NCI-H345 treated with DMSO at 0.1 percent for 48 hours (cell line): ENCODE measurements at regions not wholly inside any gene's neighbourhood (a gene's known extent, or its start where the extent isn't known, plus 50 kb on each side); places are given as distances from the start of the nearest gene placed in this dataset.
"Not testable (repeated sequence)": the region's sequence is repeated elsewhere in the genome, so short reads cannot be mapped to it uniquely, and the experiment has no call there.

ENCODE experiments used
- DNase-seq: peaks from one replicate; lab custom pipeline; 2025; ENCODE audit not compliant: unreplicated experiment; lab: John Stamatoyannopoulos, UW

GRCh38 chr7:80294346-80294745 is 159.7 kb downstream of the GNAI1 start:
- no peak for DNase-seq

- DNase-seq, result not testable (repeated sequence)
Measured at GRCh38 chr7:80292634-80293033, 158.0 kb downstream of the GNAI1 start.

- DNase-seq, result no peak
Measured at GRCh38 chr7:80288175-80289122, 153.8 kb downstream of the GNAI1 start.

GRCh38 chr7:80287400-80288174 is 153.0 kb downstream of the GNAI1 start:
- DNase-seq, result no peak

DNA sequence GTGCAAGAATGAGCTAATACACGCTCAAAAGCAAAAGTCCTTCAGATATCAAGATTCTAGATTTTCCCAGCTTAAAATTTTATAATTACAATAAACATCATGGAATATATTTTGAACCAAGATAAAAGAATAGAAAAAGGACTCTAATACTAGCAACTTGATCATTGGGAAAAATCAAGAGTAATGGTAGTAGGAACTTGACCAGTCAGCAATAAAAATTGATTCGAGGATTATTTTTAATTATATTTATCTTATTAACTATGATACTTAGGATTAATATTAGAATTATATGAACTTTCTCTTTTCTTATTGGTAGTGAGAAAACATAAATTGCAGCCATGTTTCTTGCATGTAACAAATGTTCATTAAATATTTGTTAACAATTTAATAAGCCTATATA is 152.0 kb downstream of the GNAI1 start:
- DNase-seq, result no peak

DNA sequence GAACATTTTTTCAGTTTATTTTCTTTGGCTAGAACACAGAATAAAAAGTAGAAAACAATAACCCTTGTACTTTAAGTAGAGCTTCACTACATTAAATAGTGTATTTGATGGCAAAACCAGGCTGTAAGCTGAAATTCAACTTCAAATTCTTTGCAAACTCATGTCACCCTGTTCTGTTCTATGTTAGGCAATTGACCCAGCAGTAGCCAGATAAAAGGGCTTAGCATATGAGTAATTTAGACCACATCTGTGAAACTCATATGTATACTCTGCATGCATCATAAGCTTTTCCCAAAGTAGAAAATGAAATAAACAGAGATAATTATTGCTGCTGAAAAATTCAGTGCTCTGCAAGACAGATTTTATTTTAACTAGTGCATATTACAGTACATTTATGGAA is 150.2 kb downstream of the GNAI1 start:
- DNase-seq, result no peak

- DNase-seq, result no peak
Measured at GRCh38 chr7:80279760-80280159, 145.1 kb downstream of the GNAI1 start.

DNA sequence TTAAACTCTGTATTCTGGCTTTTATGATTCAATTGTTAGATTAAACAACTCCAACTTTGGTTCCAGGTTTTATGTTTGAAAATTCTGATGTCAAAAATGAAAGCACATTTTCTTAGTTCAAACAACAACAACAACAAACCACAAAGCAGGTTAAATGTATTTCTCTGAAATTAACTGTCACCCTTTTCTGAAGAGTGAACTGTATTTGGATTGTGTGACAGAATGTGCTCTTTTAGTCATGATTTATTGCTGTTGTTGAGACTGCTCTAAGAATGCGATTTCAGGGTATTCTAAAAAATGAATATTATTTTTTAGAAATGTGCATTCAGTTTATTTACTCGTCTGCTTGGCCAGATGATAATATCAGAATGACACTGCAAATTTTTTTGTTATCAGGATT is 144.1 kb downstream of the GNAI1 start:
- DNase-seq, result no peak

DNA sequence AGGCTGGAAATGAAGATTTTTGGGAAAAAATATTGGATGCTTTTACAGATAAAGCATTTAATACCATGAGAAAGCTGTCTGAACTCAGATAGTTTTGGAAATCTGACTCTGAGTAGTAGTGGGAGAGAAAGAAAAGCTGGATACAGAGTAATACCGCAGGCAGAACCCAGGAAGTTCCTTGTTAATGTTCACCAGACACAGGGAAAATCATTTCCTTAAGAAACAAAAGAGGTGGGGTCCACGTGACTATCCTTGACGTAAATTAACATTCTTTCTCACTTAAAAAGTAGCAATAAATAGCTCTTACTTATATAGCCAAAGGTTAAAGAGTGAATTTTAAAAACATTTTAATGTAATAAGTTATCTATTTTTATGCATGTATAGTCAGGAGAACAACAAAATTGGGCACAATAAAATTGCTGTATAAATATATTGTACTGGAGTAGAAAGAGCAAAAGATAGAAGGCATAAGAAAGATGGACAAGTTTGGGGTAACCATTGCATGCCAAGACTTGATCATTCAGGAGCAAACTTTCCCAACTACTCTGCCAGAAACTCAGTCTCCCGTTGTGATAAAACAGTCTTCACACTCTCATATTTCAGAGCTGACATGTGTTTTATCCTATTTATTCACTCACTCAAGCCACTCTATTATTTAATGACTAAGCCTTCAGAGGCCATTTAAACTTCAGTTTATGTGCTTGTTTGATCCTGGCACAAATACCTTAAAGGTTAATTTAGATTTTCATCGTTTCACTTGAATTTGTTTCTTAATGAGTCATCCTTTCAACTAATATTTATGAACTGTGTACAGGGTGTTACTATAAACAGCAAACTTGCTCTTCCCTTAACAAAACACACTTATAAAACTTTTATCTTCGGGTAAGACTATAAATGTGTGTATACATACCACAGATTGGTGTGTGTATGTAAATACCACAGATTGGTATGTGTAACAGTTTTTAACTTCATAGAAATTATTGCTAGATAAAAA is 143.1 kb downstream of the GNAI1 start:
- no peak for DNase-seq
